Type B pancreatic cell (in vitro differentiated cells): ENCODE measurements at regions not wholly inside any gene's neighbourhood (a gene's known extent, or its start where the extent isn't known, plus 50 kb on each side); places are given as distances from the start of the nearest gene placed in this dataset.

ENCODE experiments used
- DNase-seq: peaks from one replicate; pipeline ENCODE4 v3.0.0; 2021; ENCODE audit warnings: mixed read lengths; ENCODE audit not compliant: unreplicated experiment; ENCODE audit errors: extremely low spot score
- H3K27ac Mint-ChIP-seq: 2 replicates; pipeline ENCODE4 v1.8.0; 2021; ENCODE audit warnings: mild to moderate bottlenecking, mixed read lengths
- H3K27me3 Mint-ChIP-seq: 2 replicates; pipeline ENCODE4 v1.8.0; 2021; ENCODE audit warnings: mixed read lengths
- H3K36me3 Mint-ChIP-seq: 2 replicates; pipeline ENCODE4 v1.8.0; 2021; ENCODE audit warnings: mixed read lengths
- H3K4me1 Mint-ChIP-seq: one replicate; pipeline ENCODE4 v1.8.0; 2021; ENCODE audit warnings: mixed read lengths; ENCODE audit not compliant: unreplicated experiment
- H3K4me3 Mint-ChIP-seq: 2 replicates; pipeline ENCODE4 v1.8.0; 2021; ENCODE audit warnings: mild to moderate bottlenecking, mixed read lengths
- H3K9me3 Mint-ChIP-seq: 2 replicates; pipeline ENCODE4 v1.8.0; 2021; ENCODE audit warnings: mixed read lengths
- TF ChIP-seq, protein P1 (sequence below): fragments of 200-600 bp; sonication (generic); conservative IDR thresholded peaks from 2 replicates; pipeline ENCODE4 v1.5.0; 2021; ENCODE audit warnings: antibody characterized with exemption, mild to moderate bottlenecking

GRCh38 chr12:13668880-13669279 lies 312.5 kb downstream of the GRIN2B start:
- TF ChIP-seq, protein P1, sequence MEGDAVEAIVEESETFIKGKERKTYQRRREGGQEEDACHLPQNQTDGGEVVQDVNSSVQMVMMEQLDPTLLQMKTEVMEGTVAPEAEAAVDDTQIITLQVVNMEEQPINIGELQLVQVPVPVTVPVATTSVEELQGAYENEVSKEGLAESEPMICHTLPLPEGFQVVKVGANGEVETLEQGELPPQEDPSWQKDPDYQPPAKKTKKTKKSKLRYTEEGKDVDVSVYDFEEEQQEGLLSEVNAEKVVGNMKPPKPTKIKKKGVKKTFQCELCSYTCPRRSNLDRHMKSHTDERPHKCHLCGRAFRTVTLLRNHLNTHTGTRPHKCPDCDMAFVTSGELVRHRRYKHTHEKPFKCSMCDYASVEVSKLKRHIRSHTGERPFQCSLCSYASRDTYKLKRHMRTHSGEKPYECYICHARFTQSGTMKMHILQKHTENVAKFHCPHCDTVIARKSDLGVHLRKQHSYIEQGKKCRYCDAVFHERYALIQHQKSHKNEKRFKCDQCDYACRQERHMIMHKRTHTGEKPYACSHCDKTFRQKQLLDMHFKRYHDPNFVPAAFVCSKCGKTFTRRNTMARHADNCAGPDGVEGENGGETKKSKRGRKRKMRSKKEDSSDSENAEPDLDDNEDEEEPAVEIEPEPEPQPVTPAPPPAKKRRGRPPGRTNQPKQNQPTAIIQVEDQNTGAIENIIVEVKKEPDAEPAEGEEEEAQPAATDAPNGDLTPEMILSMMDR = no peak
- H3K27ac Mint-ChIP-seq = no peak overlapping the region
- H3K9me3 Mint-ChIP-seq = peaks cover 6% of the 10 kb centered on the region
- no peaks in the 10 kb centered on the region for H3K36me3 Mint-ChIP-seq
- no peak for DNase-seq
- H3K4me1 Mint-ChIP-seq = no peaks in the 10 kb centered on the region
- peaks cover 63% of the 10 kb centered on the region for H3K27me3 Mint-ChIP-seq
- no peak overlapping the region for H3K4me3 Mint-ChIP-seq

DNA sequence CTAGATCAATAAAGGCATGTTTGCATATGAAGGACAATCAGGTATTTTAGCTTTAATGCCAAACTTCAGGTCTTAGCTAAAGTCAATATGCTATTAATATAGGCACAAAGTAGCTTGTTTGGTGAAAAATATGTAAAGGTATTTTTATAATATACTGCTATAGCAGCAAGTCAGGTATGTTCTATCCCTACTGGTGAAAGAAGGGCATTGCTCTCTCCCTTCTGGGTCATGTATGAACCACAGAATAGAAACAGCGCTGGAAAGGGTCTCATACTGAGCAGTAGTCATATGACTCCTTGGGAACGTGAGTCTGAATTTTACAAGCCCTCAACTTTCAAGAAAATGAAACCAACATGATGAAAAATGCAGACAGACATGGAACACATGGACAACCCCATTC lies 314.6 kb downstream of the GRIN2B start:
- TF ChIP-seq, protein P1 = peak; percentile 62
- no peak overlapping the region for H3K4me3 Mint-ChIP-seq
- peaks cover 51% of the 10 kb centered on the region for H3K27me3 Mint-ChIP-seq
- no peaks in the 10 kb centered on the region for H3K4me1 Mint-ChIP-seq
- no peaks in the 10 kb centered on the region for H3K9me3 Mint-ChIP-seq
- no peak overlapping the region for H3K27ac Mint-ChIP-seq
- H3K36me3 Mint-ChIP-seq = no peaks in the 10 kb centered on the region
- DNase-seq = no peak

- no peak overlapping the region for H3K27ac Mint-ChIP-seq
- no peaks in the 10 kb centered on the region for H3K4me1 Mint-ChIP-seq
- H3K27me3 Mint-ChIP-seq = peaks cover 50% of the 10 kb centered on the region
- H3K4me3 Mint-ChIP-seq = no peak overlapping the region
- no peaks in the 10 kb centered on the region for H3K36me3 Mint-ChIP-seq
- no peaks in the 10 kb centered on the region for H3K9me3 Mint-ChIP-seq
- no peak for DNase-seq
- TF ChIP-seq, protein P1 = peak; percentile 86
Measured at GRCh38 chr12:13661005-13661887, 320.2 kb downstream of the GRIN2B start.

GRCh38 chr12:13654456-13654855 lies 326.9 kb downstream of the GRIN2B start:
- no peak for DNase-seq
- Mint-ChIP-seq H3K27ac (no peak overlapping the region), H3K36me3 (no peaks in the 10 kb centered on the region), H3K4me1 (no peaks in the 10 kb centered on the region), H3K4me3 (no peak overlapping the region), H3K9me3 (no peaks in the 10 kb centered on the region), H3K27me3 (peaks cover 45% of the 10 kb centered on the region)
- TF ChIP-seq, protein P1 = no peak

DNA sequence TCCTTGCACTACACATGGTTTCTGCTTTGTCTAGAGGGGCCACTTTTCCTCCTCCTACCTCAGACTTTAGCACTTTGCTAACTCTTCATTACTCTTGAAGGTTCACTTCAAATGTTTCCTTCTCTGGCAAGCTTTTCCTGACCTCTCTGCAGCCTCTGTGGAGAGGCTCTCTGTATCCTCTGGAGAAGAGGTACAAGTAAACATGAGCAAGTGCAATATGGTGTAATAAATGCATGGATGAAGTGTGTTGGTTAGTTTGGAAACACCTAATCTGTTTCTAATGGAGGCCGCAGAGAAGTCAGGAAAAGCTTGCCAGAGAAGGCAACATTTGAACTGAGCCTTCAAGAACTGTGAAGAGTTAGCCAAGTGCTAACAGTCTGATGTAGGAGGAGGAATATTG lies 329.3 kb downstream of the GRIN2B start:
- H3K27ac Mint-ChIP-seq = no peak overlapping the region
- no peaks in the 10 kb centered on the region for H3K9me3 Mint-ChIP-seq
- H3K27me3 Mint-ChIP-seq = peaks cover 42% of the 10 kb centered on the region
- DNase-seq = no peak
- H3K36me3 Mint-ChIP-seq = no peaks in the 10 kb centered on the region
- no peak overlapping the region for H3K4me3 Mint-ChIP-seq
- TF ChIP-seq, protein P1 = no peak
- H3K4me1 Mint-ChIP-seq = no peaks in the 10 kb centered on the region
